ENCODE measurements at regions not wholly inside any gene's neighbourhood (a gene's known extent, or its start where the extent isn't known, plus 50 kb on each side); places are given as distances from the start of the nearest gene placed in this dataset.

- Histone ChIP-seq H3K9me3 (ENCODE audit: low read depth, low read length) (no peaks in the 10 kb centered on the region), H3K27ac (no peak overlapping the region), H3K9ac (ENCODE audit: insufficient read length) (no peak overlapping the region), H3K4me3 (no peak overlapping the region), H3K36me3 (ENCODE audit: insufficient read depth, low read length) (no peaks in the 10 kb centered on the region)
- no peak for DNase-seq (ENCODE audit: low read depth, low spot score)
- TF ChIP-seq EZH2 (IDR thresholded peaks at IDR 0.05): no peak
- no peak for TF ChIP-seq POLR2AphosphoS5 (IDR thresholded peaks at IDR 0.05; ENCODE audit: borderline replicate concordance, low read depth, low read length)
- no peak for TF ChIP-seq FOXP2 (optimal IDR thresholded peaks at IDR 0.05; ENCODE audit: control extremely low read depth, extremely low read length, insufficient read depth)
Observed at GRCh38 chr1:114238053-114238452, 84.4 kb upstream of the SYT6 start.

GRCh38 chr1:114236517-114236916 is 82.8 kb upstream of the SYT6 start:
- Histone ChIP-seq H3K9me3 (ENCODE audit: low read depth, low read length) (no peaks in the 10 kb centered on the region), H3K9ac (ENCODE audit: insufficient read length) (no peak overlapping the region), H3K4me3 (no peak overlapping the region), H3K36me3 (ENCODE audit: insufficient read depth, low read length) (no peaks in the 10 kb centered on the region), H3K27ac (no peak overlapping the region)
- DNase-seq (ENCODE audit: low read depth, low spot score): no peak
- TF ChIP-seq POLR2AphosphoS5 (IDR thresholded peaks at IDR 0.05; ENCODE audit: borderline replicate concordance, low read depth, low read length) (no peak), FOXP2 (optimal IDR thresholded peaks at IDR 0.05; ENCODE audit: control extremely low read depth, extremely low read length, insufficient read depth) (no peak), EZH2 (IDR thresholded peaks at IDR 0.05) (no peak)

- H3K9ac ChIP-seq (ENCODE audit: insufficient read length): no peak overlapping the region
- no peak overlapping the region for H3K27ac ChIP-seq
Observed at GRCh38 chr1:114235960-114236359, 82.3 kb upstream of the SYT6 start.

GRCh38 chr1:114235281-114235680 is 81.6 kb upstream of the SYT6 start:
- TF ChIP-seq EZH2 (IDR thresholded peaks at IDR 0.05) (no peak), FOXP2 (optimal IDR thresholded peaks at IDR 0.05; ENCODE audit: control extremely low read depth, extremely low read length, insufficient read depth) (no peak), POLR2AphosphoS5 (IDR thresholded peaks at IDR 0.05; ENCODE audit: borderline replicate concordance, low read depth, low read length) (no peak)
- H3K36me3 ChIP-seq (ENCODE audit: insufficient read depth, low read length): no peaks in the 10 kb centered on the region
- H3K9ac ChIP-seq (ENCODE audit: insufficient read length): no peak overlapping the region
- DNase-seq (ENCODE audit: low read depth, low spot score): no peak
- H3K9me3 ChIP-seq (ENCODE audit: low read depth, low read length): no peaks in the 10 kb centered on the region
- no peak overlapping the region for H3K27ac ChIP-seq
- H3K4me3 ChIP-seq: no peak overlapping the region

More at GRCh38 chr1:114235960-114236359, 82.3 kb upstream of the SYT6 start:
- Histone ChIP-seq H3K9me3 (ENCODE audit: low read depth, low read length) (no peaks in the 10 kb centered on the region), H3K36me3 (ENCODE audit: insufficient read depth, low read length) (no peaks in the 10 kb centered on the region), H3K4me3 (no peak overlapping the region)
- DNase-seq (ENCODE audit: low read depth, low spot score): no peak
- no peak for TF ChIP-seq FOXP2 (optimal IDR thresholded peaks at IDR 0.05; ENCODE audit: control extremely low read depth, extremely low read length, insufficient read depth)
- no peak for TF ChIP-seq EZH2 (IDR thresholded peaks at IDR 0.05)
- TF ChIP-seq POLR2AphosphoS5 (IDR thresholded peaks at IDR 0.05; ENCODE audit: borderline replicate concordance, low read depth, low read length): no peak

GRCh38 chr1:114234408-114235124 is 80.9 kb upstream of the SYT6 start:
- no peak for DNase-seq (ENCODE audit: low read depth, low spot score)
- Histone ChIP-seq H3K36me3 (ENCODE audit: insufficient read depth, low read length) (no peaks in the 10 kb centered on the region), H3K27ac (no peak overlapping the region), H3K9me3 (ENCODE audit: low read depth, low read length) (no peaks in the 10 kb centered on the region), H3K9ac (ENCODE audit: insufficient read length) (no peak overlapping the region), H3K4me3 (no peak overlapping the region)
- TF ChIP-seq FOXP2 (optimal IDR thresholded peaks at IDR 0.05; ENCODE audit: control extremely low read depth, extremely low read length, insufficient read depth): no peak
- TF ChIP-seq POLR2AphosphoS5 (IDR thresholded peaks at IDR 0.05; ENCODE audit: borderline replicate concordance, low read depth, low read length): no peak
- TF ChIP-seq EZH2 (IDR thresholded peaks at IDR 0.05): no peak

GRCh38 chr1:114232691-114233090 is 79.0 kb upstream of the SYT6 start:
- Histone ChIP-seq H3K9ac (ENCODE audit: insufficient read length) (no peak overlapping the region), H3K27ac (no peak overlapping the region), H3K4me3 (no peak overlapping the region), H3K36me3 (ENCODE audit: insufficient read depth, low read length) (no peaks in the 10 kb centered on the region), H3K9me3 (ENCODE audit: low read depth, low read length) (no peaks in the 10 kb centered on the region)
- no peak for TF ChIP-seq EZH2 (IDR thresholded peaks at IDR 0.05)
- no peak for DNase-seq (ENCODE audit: low read depth, low spot score)

GRCh38 chr1:114231301-114231700 is 77.6 kb upstream of the SYT6 start:
- TF ChIP-seq POLR2AphosphoS5 (IDR thresholded peaks at IDR 0.05; ENCODE audit: borderline replicate concordance, low read depth, low read length) (no peak), FOXP2 (optimal IDR thresholded peaks at IDR 0.05; ENCODE audit: control extremely low read depth, extremely low read length, insufficient read depth) (no peak), EZH2 (IDR thresholded peaks at IDR 0.05) (no peak)
- Histone ChIP-seq H3K9me3 (ENCODE audit: low read depth, low read length) (no peaks in the 10 kb centered on the region), H3K27ac (no peak overlapping the region), H3K4me3 (no peak overlapping the region), H3K36me3 (ENCODE audit: insufficient read depth, low read length) (no peaks in the 10 kb centered on the region), H3K9ac (ENCODE audit: insufficient read length) (no peak overlapping the region)
- no peak for DNase-seq (ENCODE audit: low read depth, low spot score)

- Histone ChIP-seq H3K4me3 (no peak overlapping the region), H3K27ac (no peak overlapping the region), H3K9ac (ENCODE audit: insufficient read length) (no peak overlapping the region), H3K9me3 (ENCODE audit: low read depth, low read length) (no peaks in the 10 kb centered on the region), H3K36me3 (ENCODE audit: insufficient read depth, low read length) (no peaks in the 10 kb centered on the region)
- DNase-seq (ENCODE audit: low read depth, low spot score): no peak
- TF ChIP-seq FOXP2 (optimal IDR thresholded peaks at IDR 0.05; ENCODE audit: control extremely low read depth, extremely low read length, insufficient read depth) (no peak), EZH2 (IDR thresholded peaks at IDR 0.05) (no peak), POLR2AphosphoS5 (IDR thresholded peaks at IDR 0.05; ENCODE audit: borderline replicate concordance, low read depth, low read length) (no peak)
Observed at GRCh38 chr1:114229368-114229767, 75.7 kb upstream of the SYT6 start.

GRCh38 chr1:114227059-114227458 is 73.4 kb upstream of the SYT6 start:
- Histone ChIP-seq H3K9me3 (ENCODE audit: low read depth, low read length) (no peaks in the 10 kb centered on the region), H3K27ac (no peak overlapping the region), H3K36me3 (ENCODE audit: insufficient read depth, low read length) (no peaks in the 10 kb centered on the region), H3K9ac (ENCODE audit: insufficient read length) (no peak overlapping the region), H3K4me3 (no peak overlapping the region)
- no peak for DNase-seq (ENCODE audit: low read depth, low spot score)
- TF ChIP-seq EZH2 (IDR thresholded peaks at IDR 0.05): no peak
- TF ChIP-seq POLR2AphosphoS5 (IDR thresholded peaks at IDR 0.05; ENCODE audit: borderline replicate concordance, low read depth, low read length): no peak
- no peak for TF ChIP-seq FOXP2 (optimal IDR thresholded peaks at IDR 0.05; ENCODE audit: control extremely low read depth, extremely low read length, insufficient read depth)
